ENCODE measurements at regions not wholly inside any gene's neighbourhood (a gene's known extent, or its start where the extent isn't known, plus 50 kb on each side); places are given as distances from the start of the nearest gene placed in this dataset.

DNA sequence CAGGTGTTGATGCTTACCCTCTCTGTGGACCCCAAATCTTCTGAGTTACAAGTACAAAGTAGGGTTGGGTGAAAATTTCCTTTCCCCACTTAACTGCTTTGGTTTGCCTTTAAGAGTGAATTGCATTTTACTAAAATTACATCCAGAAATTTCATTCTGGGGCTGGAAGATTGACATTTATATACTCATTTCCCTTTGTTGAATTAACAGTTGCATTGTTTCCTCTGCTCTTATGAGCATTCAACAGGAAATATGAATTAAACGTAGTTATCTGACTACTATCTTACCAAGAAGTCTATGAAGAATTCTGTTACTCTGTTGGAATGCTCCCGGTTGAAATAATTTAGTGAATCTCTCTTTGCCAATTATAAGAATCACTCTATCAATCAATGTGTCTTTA, 1231.1 kb upstream of the NXPH2 start:
- no peak for TF ChIP-seq EZH2 (IDR thresholded peaks at IDR 0.05; ENCODE audit: low read length, unreplicated experiment)
- TF ChIP-seq, protein P1, sequence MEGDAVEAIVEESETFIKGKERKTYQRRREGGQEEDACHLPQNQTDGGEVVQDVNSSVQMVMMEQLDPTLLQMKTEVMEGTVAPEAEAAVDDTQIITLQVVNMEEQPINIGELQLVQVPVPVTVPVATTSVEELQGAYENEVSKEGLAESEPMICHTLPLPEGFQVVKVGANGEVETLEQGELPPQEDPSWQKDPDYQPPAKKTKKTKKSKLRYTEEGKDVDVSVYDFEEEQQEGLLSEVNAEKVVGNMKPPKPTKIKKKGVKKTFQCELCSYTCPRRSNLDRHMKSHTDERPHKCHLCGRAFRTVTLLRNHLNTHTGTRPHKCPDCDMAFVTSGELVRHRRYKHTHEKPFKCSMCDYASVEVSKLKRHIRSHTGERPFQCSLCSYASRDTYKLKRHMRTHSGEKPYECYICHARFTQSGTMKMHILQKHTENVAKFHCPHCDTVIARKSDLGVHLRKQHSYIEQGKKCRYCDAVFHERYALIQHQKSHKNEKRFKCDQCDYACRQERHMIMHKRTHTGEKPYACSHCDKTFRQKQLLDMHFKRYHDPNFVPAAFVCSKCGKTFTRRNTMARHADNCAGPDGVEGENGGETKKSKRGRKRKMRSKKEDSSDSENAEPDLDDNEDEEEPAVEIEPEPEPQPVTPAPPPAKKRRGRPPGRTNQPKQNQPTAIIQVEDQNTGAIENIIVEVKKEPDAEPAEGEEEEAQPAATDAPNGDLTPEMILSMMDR (conservative IDR thresholded peaks at IDR 0.05; ENCODE audit: low read depth, low read length) = no peak
- no peak for TF ChIP-seq EZH2phosphoT487 (IDR thresholded peaks at IDR 0.05; ENCODE audit: borderline replicate concordance, low read length)
